ENCODE measurements at regions not wholly inside any gene's neighbourhood (a gene's known extent, or its start where the extent isn't known, plus 50 kb on each side); places are given as distances from the start of the nearest gene placed in this dataset.

GRCh38 chr12:61514016-61514415, 746.2 kb upstream of the USP15 start:
- H3K27me3 ChIP-seq (ENCODE audit: low read length), result no peaks in the 10 kb centered on the region
- no peaks in the 10 kb centered on the region for H3F3A ChIP-seq (ENCODE audit: insufficient read depth)
- no peak overlapping the region for H3K4me3 ChIP-seq (ENCODE audit: insufficient read depth, low read length, poor library complexity, severe bottlenecking)
- no peaks in the 10 kb centered on the region for H3K79me2 ChIP-seq (ENCODE audit: insufficient read depth, low read length)
- no peak overlapping the region for H3K9ac ChIP-seq (ENCODE audit: low read length)
- H3K9me3 ChIP-seq (ENCODE audit: insufficient read depth, low read length), result no peaks in the 10 kb centered on the region
- H3K36me3 ChIP-seq (ENCODE audit: low read length), result no peaks in the 10 kb centered on the region
- no peak overlapping the region for H3K27ac ChIP-seq (ENCODE audit: low read depth, low read length)
- TF ChIP-seq EZH2phosphoT487 (conservative IDR thresholded peaks at IDR 0.05; ENCODE audit: low read length) (no peak), CTCF (IDR thresholded peaks at IDR 0.05; ENCODE audit: insufficient read depth, low read length, poor library complexity, severe bottlenecking) (no peak)
- no peaks in the 10 kb centered on the region for H3K9me2 ChIP-seq (replicated peaks; ENCODE audit: insufficient read depth, low read length)
- H2AFZ ChIP-seq (ENCODE audit: low read depth, low read length, severe bottlenecking), result no peak overlapping the region
- no peaks in the 10 kb centered on the region for H4K20me1 ChIP-seq (ENCODE audit: low read depth, low read length)
- H3K4me2 ChIP-seq (ENCODE audit: low read depth, low read length, poor library complexity, severe bottlenecking), result no peak overlapping the region

GRCh38 chr12:61521258-61521657, 738.9 kb upstream of the USP15 start:
- Histone ChIP-seq H2AFZ (ENCODE audit: low read depth, low read length, severe bottlenecking) (no peak overlapping the region), H3K27me3 (ENCODE audit: low read length) (no peaks in the 10 kb centered on the region), H3K4me2 (ENCODE audit: low read depth, low read length, poor library complexity, severe bottlenecking) (no peak overlapping the region), H3K9me2 (replicated peaks; ENCODE audit: insufficient read depth, low read length) (no peaks in the 10 kb centered on the region), H4K20me1 (ENCODE audit: low read depth, low read length) (no peaks in the 10 kb centered on the region), H3K79me2 (ENCODE audit: insufficient read depth, low read length) (no peaks in the 10 kb centered on the region), H3F3A (ENCODE audit: insufficient read depth) (no peaks in the 10 kb centered on the region), H3K36me3 (ENCODE audit: low read length) (no peaks in the 10 kb centered on the region), H3K9ac (ENCODE audit: low read length) (no peak overlapping the region), H3K27ac (ENCODE audit: low read depth, low read length) (no peak overlapping the region), H3K9me3 (ENCODE audit: insufficient read depth, low read length) (no peaks in the 10 kb centered on the region), H3K4me3 (ENCODE audit: insufficient read depth, low read length, poor library complexity, severe bottlenecking) (no peak overlapping the region)
- TF ChIP-seq CTCF (IDR thresholded peaks at IDR 0.05; ENCODE audit: insufficient read depth, low read length, poor library complexity, severe bottlenecking) (no peak), EZH2phosphoT487 (conservative IDR thresholded peaks at IDR 0.05; ENCODE audit: low read length) (no peak)

GRCh38 chr12:61523276-61523992, 736.8 kb upstream of the USP15 start:
- H3F3A ChIP-seq (ENCODE audit: insufficient read depth), result no peaks in the 10 kb centered on the region
- H3K4me3 ChIP-seq (ENCODE audit: insufficient read depth, low read length, poor library complexity, severe bottlenecking), result no peak overlapping the region
- no peak overlapping the region for H3K9ac ChIP-seq (ENCODE audit: low read length)

More at GRCh38 chr12:61523276-61523992, 736.8 kb upstream of the USP15 start:
- H3K27ac ChIP-seq (ENCODE audit: low read depth, low read length), result no peak overlapping the region
- H3K9me2 ChIP-seq (replicated peaks; ENCODE audit: insufficient read depth, low read length), result no peaks in the 10 kb centered on the region
- H2AFZ ChIP-seq (ENCODE audit: low read depth, low read length, severe bottlenecking), result no peak overlapping the region
- no peaks in the 10 kb centered on the region for H3K79me2 ChIP-seq (ENCODE audit: insufficient read depth, low read length)
- no peaks in the 10 kb centered on the region for H3K27me3 ChIP-seq (ENCODE audit: low read length)
- no peaks in the 10 kb centered on the region for H3K36me3 ChIP-seq (ENCODE audit: low read length)
- H3K9me3 ChIP-seq (ENCODE audit: insufficient read depth, low read length), result no peaks in the 10 kb centered on the region
- H3K4me2 ChIP-seq (ENCODE audit: low read depth, low read length, poor library complexity, severe bottlenecking), result no peak overlapping the region
- H4K20me1 ChIP-seq (ENCODE audit: low read depth, low read length), result no peaks in the 10 kb centered on the region
- TF ChIP-seq EZH2phosphoT487 (conservative IDR thresholded peaks at IDR 0.05; ENCODE audit: low read length), result no peak
- no peak for TF ChIP-seq CTCF (IDR thresholded peaks at IDR 0.05; ENCODE audit: insufficient read depth, low read length, poor library complexity, severe bottlenecking)
